Embryonic facial prominence (tissue), 1 donor: ENCODE measurements at regions not wholly inside any gene's neighbourhood (a gene's known extent, or its start where the extent isn't known, plus 50 kb on each side); places are given as distances from the start of the nearest gene placed in this dataset.
A peak's percentile ranks its signal among the peaks of the same experiment; 100 is the strongest.
"Not testable (repeated sequence)": the region's sequence is repeated elsewhere in the genome, so short reads cannot be mapped to it uniquely, and the experiment has no call there.

Experiments
- DNase-seq: peaks from one replicate; pipeline ENCODE4 v3.0.0-alpha.2; 2016; ENCODE audit errors: extremely low spot score

GRCh38 chr21:16116798-16117197 is 387.0 kb downstream of the USP25 start:
- DNase-seq: peak; percentile 12

GRCh38 chr21:16117331-16117730 is 387.5 kb downstream of the USP25 start:
- DNase-seq: no peak

GRCh38 chr21:16117851-16118590 is 388.2 kb downstream of the USP25 start:
- DNase-seq: peak; percentile 60

GRCh38 chr21:16124378-16125138 is 394.8 kb downstream of the USP25 start:
- no peak for DNase-seq

GRCh38 chr21:16125274-16125673 is 395.5 kb downstream of the USP25 start:
- DNase-seq: peak; percentile 56

GRCh38 chr21:16132453-16132852 is 402.7 kb downstream of the USP25 start:
- not testable (repeated sequence) for DNase-seq

- no peak for DNase-seq
Measured at GRCh38 chr21:16133248-16133647, 403.5 kb downstream of the USP25 start.

GRCh38 chr21:16134134-16134533 is 404.4 kb downstream of the USP25 start:
- no peak for DNase-seq

- no peak for DNase-seq
Measured at GRCh38 chr21:16137106-16137505, 407.3 kb downstream of the USP25 start.

- DNase-seq: no peak
Measured at GRCh38 chr21:16145052-16145451, 415.3 kb downstream of the USP25 start.

GRCh38 chr21:16145479-16145878 is 415.7 kb downstream of the USP25 start:
- no peak for DNase-seq

- no peak for DNase-seq
Measured at GRCh38 chr21:16154321-16154720, 424.5 kb downstream of the USP25 start.

- DNase-seq: no peak
Measured at GRCh38 chr21:16154951-16155635, 425.3 kb downstream of the USP25 start.

GRCh38 chr21:16156841-16157489 is 427.2 kb downstream of the USP25 start:
- DNase-seq: no peak

GRCh38 chr21:16159213-16159970 is 429.6 kb downstream of the USP25 start:
- no peak for DNase-seq

- no peak for DNase-seq
Measured at GRCh38 chr21:16159971-16160350, 430.2 kb downstream of the USP25 start.

- no peak for DNase-seq
Measured at GRCh38 chr21:16162953-16163352, 433.2 kb downstream of the USP25 start.

- no peak for DNase-seq
Measured at GRCh38 chr21:16169102-16169511, 439.3 kb downstream of the USP25 start.

GRCh38 chr21:16169779-16170178 is 440.0 kb downstream of the USP25 start:
- DNase-seq: no peak

- DNase-seq: no peak
Measured at GRCh38 chr21:16176570-16176969, 446.8 kb downstream of the USP25 start.

- no peak for DNase-seq
Measured at GRCh38 chr21:16177532-16177931, 447.8 kb downstream of the USP25 start.
